HG03103 (cell line): ENCODE measurements at regions not wholly inside any gene's neighbourhood (a gene's known extent, or its start where the extent isn't known, plus 50 kb on each side); places are given as distances from the start of the nearest gene placed in this dataset.
"Not testable (repeated sequence)": the region's sequence is repeated elsewhere in the genome, so short reads cannot be mapped to it uniquely, and the experiment has no call there.

ENCODE experiments used
- ATAC-seq: cut with Tn5 transposase; IDR thresholded peaks from one replicate; pipeline ENCODE4 v1.9.1; 2021; ENCODE audit warnings: low read depth; ENCODE audit not compliant: unreplicated experiment

GRCh38 chr6:145110109-145110508 lies 625.2 kb downstream of the EPM2A start:
- ATAC-seq, result no peak

- not testable (repeated sequence) for ATAC-seq
Observed at GRCh38 chr6:145111407-145111806, 623.9 kb downstream of the EPM2A start.

- ATAC-seq, result no peak
Observed at GRCh38 chr6:145112711-145113148, 622.6 kb downstream of the EPM2A start.

- no peak for ATAC-seq
Observed at GRCh38 chr6:145115638-145116037, 619.7 kb downstream of the EPM2A start.

GRCh38 chr6:145116591-145117178 lies 618.6 kb downstream of the EPM2A start:
- ATAC-seq, result no peak

GRCh38 chr6:145118224-145118623 lies 617.1 kb downstream of the EPM2A start:
- no peak for ATAC-seq

GRCh38 chr6:145119081-145119480 lies 616.2 kb downstream of the EPM2A start:
- no peak for ATAC-seq

GRCh38 chr6:145132709-145133108 lies 602.6 kb downstream of the EPM2A start:
- ATAC-seq, result no peak

GRCh38 chr6:145135702-145136101 lies 599.6 kb downstream of the EPM2A start:
- no peak for ATAC-seq

- ATAC-seq, result no peak
Observed at GRCh38 chr6:145137425-145137824, 597.9 kb downstream of the EPM2A start.

- ATAC-seq, result no peak
Observed at GRCh38 chr6:145138469-145139139, 596.7 kb downstream of the EPM2A start.

GRCh38 chr6:145139140-145139850 lies 596.0 kb downstream of the EPM2A start:
- no peak for ATAC-seq

GRCh38 chr6:145139895-145140294 lies 595.4 kb downstream of the EPM2A start:
- no peak for ATAC-seq

GRCh38 chr6:145141572-145141971 lies 593.7 kb downstream of the EPM2A start:
- ATAC-seq, result no peak

GRCh38 chr6:145142958-145143357 lies 592.4 kb downstream of the EPM2A start:
- no peak for ATAC-seq

GRCh38 chr6:145143379-145143778 lies 591.9 kb downstream of the EPM2A start:
- ATAC-seq, result no peak

- no peak for ATAC-seq
Observed at GRCh38 chr6:145147559-145147958, 587.8 kb downstream of the EPM2A start.

GRCh38 chr6:145147981-145148749 lies 587.2 kb downstream of the EPM2A start:
- no peak for ATAC-seq

GRCh38 chr6:145148776-145149175 lies 586.5 kb downstream of the EPM2A start:
- ATAC-seq, result no peak

GRCh38 chr6:145151624-145152023 lies 583.7 kb downstream of the EPM2A start:
- no peak for ATAC-seq

GRCh38 chr6:145153495-145153894 lies 581.8 kb downstream of the EPM2A start:
- no peak for ATAC-seq
